ENCODE measurements at regions not wholly inside any gene's neighbourhood (a gene's known extent, or its start where the extent isn't known, plus 50 kb on each side); places are given as distances from the start of the nearest gene placed in this dataset.

GRCh38 chr7:39827571-39827970 is 122.5 kb upstream of the CDK13 start (continued):
- TF ChIP-seq YY1 (IDR thresholded peaks at IDR 0.05; ENCODE audit: extremely low read depth, insufficient replicate concordance, low read depth, low read length) (no peak), RAD21 (IDR thresholded peaks at IDR 0.05; ENCODE audit: low read depth) (no peak), ZFX (IDR thresholded peaks at IDR 0.05) (no peak), ELF1 (IDR thresholded peaks at IDR 0.05; ENCODE audit: borderline replicate concordance, low read depth) (no peak), POLR2AphosphoS5 (IDR thresholded peaks at IDR 0.05; ENCODE audit: low read depth, low read length) (no peak), CEBPB (IDR thresholded peaks at IDR 0.05; ENCODE audit: low read depth) (no peak)
- TF ChIP-seq, protein P1, sequence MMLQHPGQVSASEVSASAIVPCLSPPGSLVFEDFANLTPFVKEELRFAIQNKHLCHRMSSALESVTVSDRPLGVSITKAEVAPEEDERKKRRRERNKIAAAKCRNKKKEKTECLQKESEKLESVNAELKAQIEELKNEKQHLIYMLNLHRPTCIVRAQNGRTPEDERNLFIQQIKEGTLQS (IDR thresholded peaks at IDR 0.05) = no peak

- POLR2A ChIA-PET = no interaction called here
- TF ChIP-seq POLR2A (IDR thresholded peaks at IDR 0.05; ENCODE audit: borderline replicate concordance, extremely low read depth, insufficient read depth, insufficient read length) (no peak), POLR2AphosphoS5 (IDR thresholded peaks at IDR 0.05; ENCODE audit: low read depth, low read length) (no peak), EGR1 (IDR thresholded peaks at IDR 0.05; ENCODE audit: low read depth) (no peak), ZFX (IDR thresholded peaks at IDR 0.05) (no peak), ZBTB33 (IDR thresholded peaks at IDR 0.05; ENCODE audit: extremely low read depth, insufficient replicate concordance, low read length) (no peak), ELF1 (IDR thresholded peaks at IDR 0.05; ENCODE audit: borderline replicate concordance, low read depth) (no peak)
- TF ChIP-seq, protein P1 (IDR thresholded peaks at IDR 0.05) = no peak
- Histone ChIP-seq H2AFZ (ENCODE audit: low read depth, low read length, poor library complexity, severe bottlenecking) (no peak overlapping the region), H4K20me1 (ENCODE audit: insufficient read depth) (no peaks in the 10 kb centered on the region), H3K9me2 (ENCODE audit: insufficient read depth) (no peaks in the 10 kb centered on the region), H3K9ac (ENCODE audit: low read length) (no peak overlapping the region), H3K79me2 (ENCODE audit: insufficient read depth, low read length) (no peaks in the 10 kb centered on the region), H3K27me3 (ENCODE audit: insufficient read depth, low read length) (no peaks in the 10 kb centered on the region), H3K9me3 (ENCODE audit: control insufficient read depth in 1 of 2, insufficient read depth in 1 of 2, low read depth in 1 of 2, low read length in 2 of 2) (no peaks in the 10 kb centered on the region), H3K36me3 (ENCODE audit: control insufficient read depth in 1 of 2, insufficient read depth in 2 of 2, low read length in 2 of 2) (no peaks in the 10 kb centered on the region), H3K27ac (ENCODE audit: low read depth, low read length) (no peak overlapping the region), H3K4me1 (ENCODE audit: control insufficient read depth in 1 of 2, insufficient read depth in 2 of 2, low read length in 2 of 2) (peaks cover 0 to 3% of the 10 kb centered on the region in 2 experiments; a peak in 1 of 4 replicates), H3K4me3 (replicated peaks in 1 of 2; ENCODE audit: low read depth in 1 of 2, low read length in 2 of 2) (no peak overlapping the region), H3K4me2 (ENCODE audit: low read length) (no peak overlapping the region)
- CTCF ChIA-PET = no interaction called here
- no peak for DNase-seq (ENCODE audit: low read depth, low spot score)
- RAD21 ChIA-PET (ENCODE audit: low non-redundant PET in 1 of 2, low total read pairs in 2 of 2, uncharacterized antibody in 2 of 2, unreplicated experiment in 2 of 2) = no interaction called here
- ATAC-seq = no peak
- intact Hi-C loops (cut with micrococcal nuclease) = no loop called here
- no TSS peak for BruUV-seq (replicated peaks)
Observed at GRCh38 chr7:39829028-39829427, 121.0 kb upstream of the CDK13 start.
